ENCODE measurements at regions not wholly inside any gene's neighbourhood (a gene's known extent, or its start where the extent isn't known, plus 50 kb on each side); places are given as distances from the start of the nearest gene placed in this dataset.
"Not testable (repeated sequence)": the region's sequence is repeated elsewhere in the genome, so short reads cannot be mapped to it uniquely, and the experiment has no call there.

GRCh38 chr11:15673408-15673831 lies 558.7 kb downstream of the INSC start:
- H3K4me1 Mint-ChIP-seq (ENCODE audit: low read depth) = no peaks in the 10 kb centered on the region
- no peaks in the 10 kb centered on the region for H3K27me3 Mint-ChIP-seq (ENCODE audit: low read depth)
- peaks cover 4% of the 10 kb centered on the region for H3K9me3 Mint-ChIP-seq
- DNase-seq (ENCODE audit: low spot score) = no peak
- H3K4me3 Mint-ChIP-seq = no peak overlapping the region
- H3K36me3 Mint-ChIP-seq (ENCODE audit: low read depth) = no peaks in the 10 kb centered on the region
- no peak overlapping the region for H3K27ac Mint-ChIP-seq

GRCh38 chr11:15674756-15675155 lies 560.0 kb downstream of the INSC start:
- Mint-ChIP-seq H3K4me3 (no peak overlapping the region), H3K9me3 (peaks cover 4% of the 10 kb centered on the region), H3K27ac (no peak overlapping the region), H3K36me3 (ENCODE audit: low read depth) (no peaks in the 10 kb centered on the region), H3K4me1 (ENCODE audit: low read depth) (no peaks in the 10 kb centered on the region), H3K27me3 (ENCODE audit: low read depth) (no peaks in the 10 kb centered on the region)
- no peak for DNase-seq (ENCODE audit: low spot score)

GRCh38 chr11:15675683-15676082 lies 561.0 kb downstream of the INSC start:
- peaks cover 4% of the 10 kb centered on the region for H3K9me3 Mint-ChIP-seq
- no peaks in the 10 kb centered on the region for H3K4me1 Mint-ChIP-seq (ENCODE audit: low read depth)
- no peak for DNase-seq (ENCODE audit: low spot score)
- no peaks in the 10 kb centered on the region for H3K36me3 Mint-ChIP-seq (ENCODE audit: low read depth)
- H3K27me3 Mint-ChIP-seq (ENCODE audit: low read depth) = no peaks in the 10 kb centered on the region
- H3K4me3 Mint-ChIP-seq = no peak overlapping the region
- H3K27ac Mint-ChIP-seq = no peak overlapping the region

GRCh38 chr11:15677181-15677580 lies 562.5 kb downstream of the INSC start:
- no peaks in the 10 kb centered on the region for H3K36me3 Mint-ChIP-seq (ENCODE audit: low read depth)
- H3K27ac Mint-ChIP-seq = no peak overlapping the region
- no peaks in the 10 kb centered on the region for H3K4me1 Mint-ChIP-seq (ENCODE audit: low read depth)
- H3K27me3 Mint-ChIP-seq (ENCODE audit: low read depth) = no peaks in the 10 kb centered on the region
- H3K9me3 Mint-ChIP-seq = peaks cover 4% of the 10 kb centered on the region
- no peak for DNase-seq (ENCODE audit: low spot score)
- no peak overlapping the region for H3K4me3 Mint-ChIP-seq

- DNase-seq (ENCODE audit: low spot score) = no peak
- Mint-ChIP-seq H3K27ac (no peak overlapping the region), H3K27me3 (ENCODE audit: low read depth) (no peaks in the 10 kb centered on the region), H3K9me3 (peaks cover 18% of the 10 kb centered on the region), H3K36me3 (ENCODE audit: low read depth) (no peaks in the 10 kb centered on the region), H3K4me3 (no peak overlapping the region), H3K4me1 (ENCODE audit: low read depth) (no peaks in the 10 kb centered on the region)
Measured at GRCh38 chr11:15683528-15683927, 568.8 kb downstream of the INSC start.

GRCh38 chr11:15685306-15685705 lies 570.6 kb downstream of the INSC start:
- no peak for DNase-seq (ENCODE audit: low spot score)
- no peak overlapping the region for H3K4me3 Mint-ChIP-seq
- H3K36me3 Mint-ChIP-seq (ENCODE audit: low read depth) = no peaks in the 10 kb centered on the region
- H3K27me3 Mint-ChIP-seq (ENCODE audit: low read depth) = no peaks in the 10 kb centered on the region
- no peaks in the 10 kb centered on the region for H3K4me1 Mint-ChIP-seq (ENCODE audit: low read depth)
- H3K27ac Mint-ChIP-seq = no peak overlapping the region
- H3K9me3 Mint-ChIP-seq = peaks cover 19% of the 10 kb centered on the region

- H3K27ac Mint-ChIP-seq; H3K27me3 Mint-ChIP-seq (ENCODE audit: low read depth); H3K4me3 Mint-ChIP-seq; H3K4me1 Mint-ChIP-seq (ENCODE audit: low read depth); DNase-seq (ENCODE audit: low spot score); H3K36me3 Mint-ChIP-seq (ENCODE audit: low read depth): not testable (repeated sequence)
- H3K9me3 Mint-ChIP-seq = peaks cover 19% of the 10 kb centered on the region
Measured at GRCh38 chr11:15686259-15686658, 571.5 kb downstream of the INSC start.

- H3K36me3 Mint-ChIP-seq (ENCODE audit: low read depth) = no peaks in the 10 kb centered on the region
- H3K27ac Mint-ChIP-seq = no peak overlapping the region
Measured at GRCh38 chr11:15687342-15687741, 572.6 kb downstream of the INSC start.

GRCh38 chr11:15688351-15688792 lies 573.6 kb downstream of the INSC start:
- Mint-ChIP-seq H3K27ac (no peak overlapping the region), H3K27me3 (ENCODE audit: low read depth) (no peaks in the 10 kb centered on the region), H3K9me3 (peaks cover 19% of the 10 kb centered on the region), H3K4me1 (ENCODE audit: low read depth) (no peaks in the 10 kb centered on the region), H3K36me3 (ENCODE audit: low read depth) (no peaks in the 10 kb centered on the region), H3K4me3 (no peak overlapping the region)
- no peak for DNase-seq (ENCODE audit: low spot score)

More at GRCh38 chr11:15687342-15687741, 572.6 kb downstream of the INSC start:
- Mint-ChIP-seq H3K4me3 (no peak overlapping the region), H3K4me1 (ENCODE audit: low read depth) (no peaks in the 10 kb centered on the region), H3K9me3 (peaks cover 19% of the 10 kb centered on the region), H3K27me3 (ENCODE audit: low read depth) (no peaks in the 10 kb centered on the region)
- no peak for DNase-seq (ENCODE audit: low spot score)

GRCh38 chr11:15690320-15690719 lies 575.6 kb downstream of the INSC start:
- H3K27ac Mint-ChIP-seq = no peak overlapping the region
- no peaks in the 10 kb centered on the region for H3K27me3 Mint-ChIP-seq (ENCODE audit: low read depth)
- no peak overlapping the region for H3K4me3 Mint-ChIP-seq
- no peaks in the 10 kb centered on the region for H3K4me1 Mint-ChIP-seq (ENCODE audit: low read depth)
- H3K36me3 Mint-ChIP-seq (ENCODE audit: low read depth) = no peaks in the 10 kb centered on the region
- DNase-seq (ENCODE audit: low spot score) = no peak
- peaks cover 9% of the 10 kb centered on the region for H3K9me3 Mint-ChIP-seq

GRCh38 chr11:15692739-15693138 lies 578.0 kb downstream of the INSC start:
- H3K4me1 Mint-ChIP-seq (ENCODE audit: low read depth) = no peaks in the 10 kb centered on the region
- peaks cover 4% of the 10 kb centered on the region for H3K9me3 Mint-ChIP-seq
- H3K36me3 Mint-ChIP-seq (ENCODE audit: low read depth) = no peaks in the 10 kb centered on the region
- H3K4me3 Mint-ChIP-seq = no peak overlapping the region
- no peak for DNase-seq (ENCODE audit: low spot score)
- no peak overlapping the region for H3K27ac Mint-ChIP-seq
- H3K27me3 Mint-ChIP-seq (ENCODE audit: low read depth) = no peaks in the 10 kb centered on the region

- no peaks in the 10 kb centered on the region for H3K9me3 Mint-ChIP-seq
- H3K36me3 Mint-ChIP-seq (ENCODE audit: low read depth) = no peaks in the 10 kb centered on the region
- no peaks in the 10 kb centered on the region for H3K27me3 Mint-ChIP-seq (ENCODE audit: low read depth)
- H3K4me3 Mint-ChIP-seq = no peak overlapping the region
- H3K4me1 Mint-ChIP-seq (ENCODE audit: low read depth) = no peaks in the 10 kb centered on the region
- H3K27ac Mint-ChIP-seq = no peak overlapping the region
- DNase-seq (ENCODE audit: low spot score) = no peak
Measured at GRCh38 chr11:15695096-15695721, 580.5 kb downstream of the INSC start.

- Mint-ChIP-seq H3K27me3 (ENCODE audit: low read depth) (no peaks in the 10 kb centered on the region), H3K4me3 (no peak overlapping the region), H3K9me3 (no peaks in the 10 kb centered on the region)
Measured at GRCh38 chr11:15696069-15696468, 581.3 kb downstream of the INSC start.

GRCh38 chr11:15697437-15698236 lies 582.9 kb downstream of the INSC start:
- no peak overlapping the region for H3K27ac Mint-ChIP-seq
- no peaks in the 10 kb centered on the region for H3K27me3 Mint-ChIP-seq (ENCODE audit: low read depth)
- H3K36me3 Mint-ChIP-seq (ENCODE audit: low read depth) = no peaks in the 10 kb centered on the region
- no peak overlapping the region for H3K4me3 Mint-ChIP-seq
- DNase-seq (ENCODE audit: low spot score) = no peak
- H3K4me1 Mint-ChIP-seq (ENCODE audit: low read depth) = no peaks in the 10 kb centered on the region
- H3K9me3 Mint-ChIP-seq = no peaks in the 10 kb centered on the region

More at GRCh38 chr11:15696069-15696468, 581.3 kb downstream of the INSC start:
- Mint-ChIP-seq H3K27ac (no peak overlapping the region), H3K36me3 (ENCODE audit: low read depth) (no peaks in the 10 kb centered on the region), H3K4me1 (ENCODE audit: low read depth) (no peaks in the 10 kb centered on the region)
- DNase-seq (ENCODE audit: low spot score) = no peak
